Jurkat, Clone E6-1 (cell line): ENCODE measurements at regions not wholly inside any gene's neighbourhood (a gene's known extent, or its start where the extent isn't known, plus 50 kb on each side); places are given as distances from the start of the nearest gene placed in this dataset.
A peak's percentile ranks its signal among the peaks of the same experiment; 100 is the strongest.

Source experiments
- DNase-seq: peaks from one replicate; pipeline ENCODE4 v3.0.0-alpha.2; 2011; ENCODE audit warnings: low read depth, low spot score
- H3K4me3 ChIP-seq: 2 replicates; pipeline ENCODE4 v1.5.1; 2011; ENCODE audit warnings: mild to moderate bottlenecking, low read length, control low read depth, moderate library complexity

GRCh38 chr18:41436772-41437171 is 518.3 kb upstream of the PIK3C3 start:
- no peak overlapping the region for H3K4me3 ChIP-seq
- no peak for DNase-seq

- no peak for DNase-seq
- no peak overlapping the region for H3K4me3 ChIP-seq
These were observed 536.4 kb upstream of the PIK3C3 start for GRCh38 chr18:41418598-41418997.

- no peak overlapping the region for H3K4me3 ChIP-seq
- no peak for DNase-seq
These were observed 539.0 kb upstream of the PIK3C3 start for GRCh38 chr18:41416044-41416443.

DNA sequence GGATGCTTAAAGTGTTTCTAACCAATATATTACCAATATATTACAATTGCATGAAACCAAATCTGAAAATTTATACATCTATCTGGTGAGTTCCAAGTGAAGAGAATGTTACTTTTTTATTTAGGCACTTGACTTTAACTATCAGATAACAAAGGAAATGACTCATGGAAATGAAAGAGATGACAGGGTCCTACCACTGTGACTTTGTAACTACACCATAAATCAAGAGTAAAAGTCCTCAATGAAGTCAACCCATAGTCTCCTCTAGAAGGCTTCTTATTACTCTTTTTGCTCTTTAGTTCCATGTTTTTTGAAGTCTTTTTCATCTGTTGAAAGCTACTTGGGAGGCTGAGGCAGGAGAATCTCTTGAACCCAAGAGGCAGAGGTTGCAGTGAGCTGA is 545.0 kb upstream of the PIK3C3 start:
- no peak for DNase-seq
- H3K4me3 ChIP-seq: no peak overlapping the region

DNA sequence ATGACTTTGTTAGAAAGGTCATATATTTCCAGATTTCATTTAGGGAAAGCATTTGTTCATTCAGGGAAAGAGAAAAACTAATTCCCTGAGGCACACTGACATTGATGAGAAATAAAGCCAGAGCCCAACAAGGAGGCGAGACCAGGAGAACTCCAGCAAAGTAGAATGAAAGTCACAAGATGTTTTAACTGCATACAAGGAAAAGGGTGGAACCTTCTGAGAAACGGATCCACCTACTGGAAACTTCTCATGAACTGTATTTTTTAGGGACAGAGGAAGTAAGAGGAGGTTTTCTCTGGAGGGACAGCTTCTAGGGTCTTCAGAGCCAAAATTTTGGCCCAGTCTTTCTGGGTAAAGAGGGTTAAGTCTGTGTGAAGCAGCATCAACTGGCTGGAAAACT is 548.2 kb upstream of the PIK3C3 start:
- no peak overlapping the region for H3K4me3 ChIP-seq
- no peak for DNase-seq

DNA sequence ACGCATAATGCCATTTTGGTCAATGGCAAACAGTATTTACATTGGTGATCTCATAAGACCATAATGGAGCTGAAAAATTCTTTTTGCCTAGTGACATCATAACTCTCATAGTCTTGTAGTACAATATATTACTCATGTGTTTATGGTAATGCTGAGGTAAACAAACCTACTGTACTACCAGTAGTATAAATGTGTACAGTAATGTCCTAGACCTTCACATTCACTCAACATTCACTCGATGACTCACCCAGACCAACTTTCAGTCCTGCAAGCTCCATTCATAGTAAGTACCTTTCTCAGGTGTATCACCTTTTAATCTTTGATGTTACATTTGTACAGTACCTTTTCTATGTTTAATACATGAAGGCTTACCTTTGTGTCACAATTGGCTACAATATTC is 558.2 kb upstream of the PIK3C3 start:
- DNase-seq: no peak
- no peak overlapping the region for H3K4me3 ChIP-seq

GRCh38 chr18:41396211-41396610 is 558.8 kb upstream of the PIK3C3 start:
- no peak for DNase-seq
- no peak overlapping the region for H3K4me3 ChIP-seq

- H3K4me3 ChIP-seq: no peak overlapping the region
- peak; percentile 9 for DNase-seq
These were observed 559.3 kb upstream of the PIK3C3 start for GRCh38 chr18:41395695-41396094.

GRCh38 chr18:41391616-41392595 is 563.1 kb upstream of the PIK3C3 start:
- no peak overlapping the region for H3K4me3 ChIP-seq
- peak; percentile 8 for DNase-seq

DNA sequence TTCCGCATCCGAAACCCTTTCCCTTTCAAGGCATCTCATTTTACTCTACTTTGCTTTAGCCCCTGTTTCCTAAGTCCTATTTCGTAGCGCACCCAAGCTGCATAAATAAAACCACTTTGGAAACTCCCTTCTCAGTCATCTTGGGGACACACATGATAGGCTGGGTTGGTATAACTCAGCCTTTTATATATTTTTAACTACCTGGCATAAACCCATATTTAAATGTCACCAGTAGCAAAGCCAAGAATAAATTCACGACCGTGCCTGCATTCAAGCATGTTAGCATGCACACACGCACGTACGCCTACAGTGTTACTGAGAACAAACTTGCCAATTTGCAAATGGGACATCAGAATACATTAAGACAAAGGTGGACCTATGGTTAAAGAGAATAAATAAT is 564.7 kb upstream of the PIK3C3 start:
- no peak overlapping the region for H3K4me3 ChIP-seq
- DNase-seq: no peak

- no peak for DNase-seq
- H3K4me3 ChIP-seq: no peak overlapping the region
These were observed 576.4 kb upstream of the PIK3C3 start for GRCh38 chr18:41378598-41378997.

DNA sequence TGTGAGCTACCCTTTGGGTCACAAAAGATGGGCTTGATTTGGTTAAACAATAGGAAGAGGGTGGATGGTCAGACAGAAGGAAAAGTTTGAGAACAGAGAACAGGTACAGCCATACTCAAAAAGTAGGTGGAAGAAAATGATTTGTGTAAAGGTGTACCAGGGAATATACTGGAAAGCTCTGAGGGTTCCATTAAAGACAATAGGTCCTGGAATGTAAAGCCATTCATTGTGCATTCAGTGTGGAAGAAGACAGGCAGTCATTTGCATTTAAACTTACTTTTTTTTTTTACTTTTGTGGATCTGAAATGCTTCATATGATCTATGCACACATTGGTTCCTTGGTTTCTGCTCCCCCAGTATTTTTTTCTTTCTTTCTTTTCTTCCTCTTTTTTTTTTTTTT is 581.4 kb upstream of the PIK3C3 start:
- no peak for DNase-seq
- H3K4me3 ChIP-seq: no peak overlapping the region

- no peak for DNase-seq
- no peak overlapping the region for H3K4me3 ChIP-seq
These were observed 582.9 kb upstream of the PIK3C3 start for GRCh38 chr18:41372046-41372665.

GRCh38 chr18:41371156-41372045 is 583.6 kb upstream of the PIK3C3 start:
- DNase-seq: no peak
- no peak overlapping the region for H3K4me3 ChIP-seq

- H3K4me3 ChIP-seq: no peak overlapping the region
- no peak for DNase-seq
These were observed 584.3 kb upstream of the PIK3C3 start for GRCh38 chr18:41370740-41371139.

DNA sequence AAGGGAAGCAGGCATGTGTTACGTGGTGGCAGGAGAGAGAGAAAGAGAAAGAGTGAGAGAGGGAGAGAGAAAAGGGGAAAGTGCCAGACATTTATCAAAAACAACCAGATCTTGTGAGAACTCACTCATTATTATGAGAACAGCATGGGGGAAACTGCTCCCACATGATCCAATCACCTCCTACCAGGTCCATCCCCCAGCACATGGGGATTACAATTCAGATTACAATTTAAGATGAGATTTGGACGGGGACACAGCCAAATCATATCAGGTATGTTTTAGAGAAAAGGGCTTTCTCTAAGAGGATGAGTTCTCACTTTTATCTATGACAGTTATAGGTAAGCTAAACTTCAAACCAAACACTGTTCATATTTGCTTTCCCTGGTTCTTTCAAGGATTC is 597.3 kb upstream of the PIK3C3 start:
- no peak overlapping the region for H3K4me3 ChIP-seq
- DNase-seq: no peak

- no peak for DNase-seq
- no peak overlapping the region for H3K4me3 ChIP-seq
These were observed 601.1 kb upstream of the PIK3C3 start for GRCh38 chr18:41353777-41354528.

GRCh38 chr18:41351430-41351829 is 603.6 kb upstream of the PIK3C3 start:
- no peak overlapping the region for H3K4me3 ChIP-seq
- no peak for DNase-seq

DNA sequence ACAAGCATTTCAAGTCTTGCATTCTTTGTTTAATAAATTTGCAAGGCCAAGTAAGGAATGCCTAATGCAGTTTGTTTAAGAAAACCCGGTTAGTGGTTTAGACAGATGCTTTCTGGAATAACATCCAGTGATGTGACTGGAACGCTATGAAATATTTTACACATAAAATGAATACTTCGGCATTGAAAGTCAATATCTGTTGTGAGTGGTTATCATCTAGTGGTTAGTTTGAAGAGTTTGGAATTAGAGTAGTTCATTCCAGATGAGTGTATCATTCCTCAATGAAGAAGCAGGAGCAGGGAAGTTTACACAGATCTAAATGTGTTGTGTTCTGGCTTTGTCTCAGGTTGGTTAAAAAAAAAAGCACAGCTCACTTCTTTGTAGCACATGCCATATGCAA is 608.0 kb upstream of the PIK3C3 start:
- no peak overlapping the region for H3K4me3 ChIP-seq
- DNase-seq: no peak
